GM18868 (cell line): ENCODE measurements at regions not wholly inside any gene's neighbourhood (a gene's known extent, or its start where the extent isn't known, plus 50 kb on each side); places are given as distances from the start of the nearest gene placed in this dataset.
"Not testable (repeated sequence)": the region's sequence is repeated elsewhere in the genome, so short reads cannot be mapped to it uniquely, and the experiment has no call there.

ENCODE experiments used
- ATAC-seq: cut with Tn5 transposase; IDR thresholded peaks from one replicate; pipeline ENCODE4 v1.9.1; 2021; ENCODE audit warnings: mild to moderate bottlenecking, moderate library complexity; ENCODE audit not compliant: unreplicated experiment

- ATAC-seq: no peak
These were observed 203.7 kb downstream of the ICOS start for GRCh38 chr2:204140246-204140645.

GRCh38 chr2:204143216-204144014, 206.9 kb downstream of the ICOS start:
- no peak for ATAC-seq

DNA sequence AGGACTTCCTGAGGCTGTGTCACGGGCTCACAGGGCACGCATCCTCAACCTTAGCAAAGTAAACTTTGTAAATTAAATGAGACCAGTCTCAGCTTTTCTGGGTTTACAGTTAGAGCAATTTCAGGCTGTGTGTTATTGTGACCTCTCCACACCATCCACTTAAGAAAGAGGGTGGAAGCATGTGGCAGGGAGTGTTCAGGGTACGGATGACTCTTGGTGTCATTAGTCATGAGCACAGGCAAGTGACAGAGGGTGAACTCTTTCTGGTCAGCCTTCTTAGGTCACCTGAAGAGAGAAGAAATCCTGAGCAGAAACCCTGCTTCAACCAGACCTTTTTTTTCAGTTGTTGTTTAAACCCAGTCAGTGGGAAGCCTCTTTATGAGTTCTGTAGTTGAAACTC, 207.9 kb downstream of the ICOS start:
- ATAC-seq: no peak

DNA sequence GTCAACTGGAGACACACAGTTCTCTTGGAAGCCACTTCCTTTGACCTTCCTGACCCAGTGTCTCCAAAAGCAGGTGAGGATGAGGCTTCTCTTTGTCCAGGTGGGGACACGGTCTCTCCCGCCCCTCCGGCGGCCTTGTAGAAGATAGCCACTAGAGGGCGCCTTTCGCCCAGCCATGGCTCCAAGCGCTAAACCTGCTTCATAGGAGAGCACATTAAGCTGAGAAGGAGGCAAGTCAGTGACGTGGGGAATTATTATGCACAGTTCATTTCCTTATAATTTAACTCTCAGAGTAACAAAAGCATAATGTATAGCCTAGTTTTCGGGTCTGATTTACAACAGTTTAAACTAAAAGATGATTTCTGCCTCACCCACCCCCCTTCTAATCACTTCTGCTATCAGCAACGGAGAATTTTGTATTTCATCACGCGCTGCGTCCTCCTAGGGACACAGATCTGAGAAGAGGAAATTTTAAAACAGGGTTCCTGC, 208.7 kb downstream of the ICOS start:
- ATAC-seq: peak; percentile 99

DNA sequence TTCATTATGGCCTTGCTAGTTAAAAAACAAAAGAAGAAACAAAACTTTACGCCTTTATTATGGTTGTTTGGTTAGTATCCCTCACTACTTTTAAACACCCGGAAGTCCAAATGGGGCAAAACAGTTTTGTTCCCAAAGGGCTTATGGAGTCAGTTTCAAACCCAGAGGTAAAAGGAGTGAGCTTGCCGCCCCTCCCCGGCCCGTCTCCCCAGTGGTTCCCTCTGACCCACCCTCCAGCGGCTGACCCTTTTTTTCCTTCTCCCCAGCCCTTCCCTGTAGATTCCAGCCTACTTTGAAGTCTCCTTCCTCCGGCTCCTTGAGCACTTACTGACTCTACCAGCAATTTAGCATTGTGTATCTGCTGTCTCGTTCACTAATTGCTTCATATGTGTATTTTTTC, 209.2 kb downstream of the ICOS start:
- no peak for ATAC-seq

DNA sequence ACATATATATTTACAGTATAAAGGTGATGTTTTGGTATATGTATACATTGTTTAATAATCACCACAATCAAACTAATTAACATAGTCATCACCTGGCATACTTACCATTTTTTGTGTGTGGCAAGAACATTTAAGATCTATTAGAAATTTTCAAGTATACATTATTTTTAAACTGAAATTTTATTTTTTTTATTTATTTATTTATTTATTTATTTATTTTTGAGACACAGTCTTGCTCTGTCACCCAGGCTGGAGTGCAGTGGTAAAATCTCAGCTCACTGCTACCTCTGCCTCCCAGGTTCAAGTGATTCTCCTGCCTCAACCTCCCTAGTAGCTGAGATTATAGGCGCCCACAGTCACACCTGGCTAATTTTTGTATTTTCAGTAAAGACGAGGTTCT, 210.5 kb downstream of the ICOS start:
- ATAC-seq: not testable (repeated sequence)

DNA sequence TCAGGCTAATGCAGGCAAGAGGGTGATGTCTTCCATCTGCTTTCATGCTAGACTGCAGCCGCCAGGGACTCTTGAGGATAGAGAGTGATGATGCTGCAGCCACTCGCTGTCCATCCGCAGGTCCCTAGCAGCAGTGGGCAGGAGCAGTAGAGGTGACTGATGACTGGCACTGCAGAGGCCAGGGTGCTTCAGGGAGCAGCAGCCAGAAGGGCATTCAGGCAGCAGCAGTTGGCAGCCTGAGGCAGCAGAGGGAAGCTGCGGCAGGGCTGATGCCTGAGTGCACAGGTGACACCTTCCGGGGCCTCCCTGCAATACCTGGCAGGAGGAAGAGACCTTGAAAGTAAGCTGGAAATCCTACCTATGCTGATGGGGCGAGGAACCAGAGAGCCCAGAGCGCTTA, 214.2 kb downstream of the ICOS start:
- ATAC-seq: no peak

DNA sequence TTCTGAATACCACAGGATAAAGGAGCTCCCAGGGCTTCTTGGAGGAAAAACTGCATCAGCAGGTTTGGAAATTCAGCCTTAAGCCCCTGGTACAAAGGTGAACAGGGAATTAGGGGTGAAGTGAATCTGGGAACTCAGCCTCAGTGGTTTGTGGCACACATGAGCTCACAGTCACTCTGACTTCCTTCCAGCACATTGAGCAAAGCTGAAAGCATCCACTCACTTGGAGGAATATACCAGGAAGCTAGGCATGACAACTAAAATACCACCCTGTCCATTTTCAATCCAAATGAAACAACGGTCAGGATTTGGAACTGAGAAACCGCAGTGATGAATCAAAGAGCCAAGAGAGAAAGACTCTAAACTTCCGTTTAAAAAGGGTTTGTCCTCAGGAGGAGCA, 216.1 kb downstream of the ICOS start:
- no peak for ATAC-seq

- ATAC-seq: no peak
These were observed 218.3 kb downstream of the ICOS start for GRCh38 chr2:204154863-204155262.

DNA sequence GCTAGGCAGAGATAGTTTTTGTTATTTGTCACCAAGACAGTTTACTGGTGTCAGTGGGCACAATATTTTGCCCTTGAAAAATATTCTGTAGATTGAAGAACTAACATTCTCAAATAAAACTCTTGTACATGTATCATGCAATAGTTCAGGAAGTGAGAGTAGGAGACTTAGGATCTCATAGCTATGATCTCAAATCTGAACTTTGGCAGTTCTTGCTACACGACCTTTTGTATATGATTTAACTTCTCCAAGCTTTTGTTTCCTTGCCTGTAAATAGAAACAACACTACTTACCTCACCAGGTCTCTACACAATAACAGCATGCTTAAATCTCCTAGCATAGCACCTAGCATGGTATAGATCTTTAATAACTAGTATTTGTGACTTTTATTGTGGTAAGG, 219.9 kb downstream of the ICOS start:
- ATAC-seq: no peak

DNA sequence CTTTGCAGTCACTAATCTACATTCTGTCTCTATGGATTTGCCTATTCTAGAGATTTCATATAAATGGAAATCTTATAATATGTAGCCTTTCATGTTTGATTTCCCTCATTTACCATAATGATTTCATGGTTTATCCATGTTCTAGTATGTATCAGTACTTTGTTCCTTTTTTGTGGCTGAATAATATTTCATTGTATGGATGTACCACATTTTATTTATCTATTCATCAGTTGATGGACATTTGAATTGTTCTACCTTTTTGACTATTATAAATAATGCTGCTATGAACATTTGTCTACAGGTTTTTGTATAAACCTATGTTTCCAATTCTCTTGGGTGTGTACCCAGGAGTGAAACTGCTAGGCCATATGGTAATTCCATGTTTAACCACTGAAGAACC, 221.1 kb downstream of the ICOS start:
- ATAC-seq: no peak

GRCh38 chr2:204159526-204159925, 223.0 kb downstream of the ICOS start:
- no peak for ATAC-seq

GRCh38 chr2:204160989-204161388, 224.4 kb downstream of the ICOS start:
- no peak for ATAC-seq

GRCh38 chr2:204161886-204162285, 225.3 kb downstream of the ICOS start:
- no peak for ATAC-seq

GRCh38 chr2:204166961-204167360, 230.4 kb downstream of the ICOS start:
- ATAC-seq: no peak

DNA sequence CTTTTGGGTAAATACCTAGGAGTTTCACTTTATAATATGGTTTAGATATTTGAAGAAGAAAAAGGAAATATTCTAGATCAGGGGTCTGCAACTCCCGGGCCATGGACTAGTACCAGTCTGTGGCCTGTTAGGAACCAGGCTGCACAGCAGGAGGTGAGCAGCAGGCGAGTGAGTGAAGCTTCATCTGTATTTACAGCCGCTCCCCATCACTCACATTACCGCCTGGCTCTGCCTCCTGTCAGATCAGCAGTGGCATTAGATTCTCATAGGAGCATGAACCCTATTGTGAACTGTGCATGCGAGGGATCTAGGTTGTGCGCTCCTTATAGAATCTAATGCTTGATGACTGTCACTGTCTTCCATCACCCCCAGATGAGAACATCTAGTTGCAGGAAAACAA, 231.1 kb downstream of the ICOS start:
- ATAC-seq: not testable (repeated sequence)

DNA sequence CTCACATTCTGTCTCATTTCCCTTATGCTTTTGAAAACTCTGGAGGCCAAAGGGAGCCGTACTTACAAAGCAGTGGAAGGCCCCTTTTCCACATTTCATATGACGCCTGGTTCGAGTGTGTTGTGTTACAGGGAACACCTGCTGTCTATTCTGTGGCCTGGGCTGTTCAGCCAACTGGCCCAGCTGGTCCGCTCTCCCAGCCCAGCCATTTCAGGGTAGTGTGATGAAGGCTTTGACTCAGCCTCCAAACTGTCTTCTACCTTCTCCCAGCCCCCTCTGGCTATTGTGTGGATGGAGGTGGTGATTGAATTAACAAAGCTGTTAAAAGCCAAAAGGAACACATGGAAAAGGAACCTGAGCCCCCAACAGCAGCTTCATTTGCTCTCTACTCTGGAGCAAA, 233.8 kb downstream of the ICOS start:
- ATAC-seq: no peak

GRCh38 chr2:204171432-204172144, 235.0 kb downstream of the ICOS start:
- ATAC-seq: no peak

GRCh38 chr2:204172145-204172600, 235.6 kb downstream of the ICOS start:
- no peak for ATAC-seq

DNA sequence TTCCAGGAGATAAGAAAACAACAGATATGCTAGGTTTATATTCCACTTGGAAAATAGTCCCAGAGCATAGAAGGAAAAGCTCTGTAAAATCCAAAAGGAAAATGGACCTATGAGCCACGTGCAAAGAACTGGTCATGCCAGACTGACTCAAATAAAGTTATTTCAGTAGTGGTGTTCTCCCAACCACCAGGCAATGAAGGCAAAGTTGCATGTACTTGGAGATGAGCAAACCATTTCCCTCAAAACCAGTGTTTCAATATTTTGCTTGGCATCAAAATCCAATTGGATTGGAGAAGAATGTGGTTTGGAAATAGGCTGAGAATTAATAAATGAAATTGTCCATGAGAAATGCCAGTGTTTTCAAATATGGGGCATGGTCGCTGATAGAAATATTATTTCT, 237.5 kb downstream of the ICOS start:
- no peak for ATAC-seq

- no peak for ATAC-seq
These were observed 239.1 kb downstream of the ICOS start for GRCh38 chr2:204175552-204176271.

- ATAC-seq: no peak
These were observed 239.7 kb downstream of the ICOS start for GRCh38 chr2:204176306-204176705.
